ENCODE measurements at regions not wholly inside any gene's neighbourhood (a gene's known extent, or its start where the extent isn't known, plus 50 kb on each side); places are given as distances from the start of the nearest gene placed in this dataset.

GRCh38 chr7:35314354-35314753 lies 60.5 kb upstream of the TBX20 start:
- TF ChIP-seq CTCF (conservative IDR thresholded peaks at IDR 0.05), result no peak
- H3K27ac ChIP-seq, result no peak overlapping the region

- H3K27ac ChIP-seq, result no peak overlapping the region
- TF ChIP-seq CTCF (conservative IDR thresholded peaks at IDR 0.05), result no peak
Measured at GRCh38 chr7:35313575-35313974, 59.7 kb upstream of the TBX20 start.
